Neural crest cell (in vitro differentiated cells): ENCODE measurements at regions not wholly inside any gene's neighbourhood (a gene's known extent, or its start where the extent isn't known, plus 50 kb on each side); places are given as distances from the start of the nearest gene placed in this dataset.

ENCODE experiments used
- DNase-seq: peaks from one replicate; pipeline ENCODE4 v3.0.0; 2021; ENCODE audit warnings: low read depth, mixed read lengths, low spot score
- H3K27ac Mint-ChIP-seq: one replicate; pipeline ENCODE4 v1.8.0; 2021; ENCODE audit warnings: mild to moderate bottlenecking, mixed read lengths; ENCODE audit not compliant: unreplicated experiment
- H3K27me3 Mint-ChIP-seq: 2 replicates; pipeline ENCODE4 v1.8.0; 2021; ENCODE audit warnings: low read depth, mild to moderate bottlenecking, mixed read lengths
- H3K36me3 Mint-ChIP-seq: 2 replicates; pipeline ENCODE4 v1.8.0; 2021; ENCODE audit warnings: low read depth, mild to moderate bottlenecking, mixed read lengths
- H3K4me1 Mint-ChIP-seq: 2 replicates; pipeline ENCODE4 v1.8.0; 2021; ENCODE audit warnings: mixed read lengths
- H3K4me3 Mint-ChIP-seq: one replicate; pipeline ENCODE4 v1.8.0; 2021; ENCODE audit warnings: mild to moderate bottlenecking, mixed read lengths
- H3K9me3 Mint-ChIP-seq: 2 replicates; pipeline ENCODE4 v1.8.0; 2021; ENCODE audit warnings: mixed read lengths
- CTCF ChIP-seq: fragments of 200-600 bp; sonication (generic); conservative IDR thresholded peaks from 2 replicates; pipeline ENCODE4 v1.5.0; 2021; ENCODE audit warnings: antibody characterized with exemption, mild to moderate bottlenecking

GRCh38 chr3:124140746-124141145 lies 148.8 kb upstream of the ROPN1 start:
- Mint-ChIP-seq H3K36me3 (no peaks in the 10 kb centered on the region), H3K27me3 (no peaks in the 10 kb centered on the region), H3K4me3 (no peak overlapping the region), H3K9me3 (no peaks in the 10 kb centered on the region), H3K27ac (no peak overlapping the region), H3K4me1 (peaks cover 17% of the 10 kb centered on the region)
- DNase-seq = no peak
- no peak for TF ChIP-seq CTCF

GRCh38 chr3:124142389-124142970 lies 150.6 kb upstream of the ROPN1 start:
- Mint-ChIP-seq H3K27me3 (no peaks in the 10 kb centered on the region), H3K9me3 (no peaks in the 10 kb centered on the region), H3K27ac (no peak overlapping the region), H3K4me1 (peaks cover 12% of the 10 kb centered on the region), H3K4me3 (no peak overlapping the region), H3K36me3 (no peaks in the 10 kb centered on the region)
- no peak for TF ChIP-seq CTCF
- DNase-seq = no peak

GRCh38 chr3:124143047-124143446 lies 151.1 kb upstream of the ROPN1 start:
- H3K27me3 Mint-ChIP-seq = no peaks in the 10 kb centered on the region
- TF ChIP-seq CTCF = no peak
- H3K4me1 Mint-ChIP-seq = peaks cover 7% of the 10 kb centered on the region
- H3K27ac Mint-ChIP-seq = no peak overlapping the region
- no peak overlapping the region for H3K4me3 Mint-ChIP-seq
- no peaks in the 10 kb centered on the region for H3K36me3 Mint-ChIP-seq
- no peak for DNase-seq
- no peaks in the 10 kb centered on the region for H3K9me3 Mint-ChIP-seq

GRCh38 chr3:124144035-124144814 lies 152.3 kb upstream of the ROPN1 start:
- no peak for DNase-seq
- no peak overlapping the region for H3K27ac Mint-ChIP-seq
- H3K4me1 Mint-ChIP-seq = no peaks in the 10 kb centered on the region
- no peaks in the 10 kb centered on the region for H3K9me3 Mint-ChIP-seq
- H3K4me3 Mint-ChIP-seq = no peak overlapping the region
- H3K27me3 Mint-ChIP-seq = no peaks in the 10 kb centered on the region
- no peaks in the 10 kb centered on the region for H3K36me3 Mint-ChIP-seq
- TF ChIP-seq CTCF = no peak

- no peaks in the 10 kb centered on the region for H3K36me3 Mint-ChIP-seq
- no peaks in the 10 kb centered on the region for H3K9me3 Mint-ChIP-seq
- no peak for TF ChIP-seq CTCF
- H3K4me3 Mint-ChIP-seq = no peak overlapping the region
- H3K4me1 Mint-ChIP-seq = no peaks in the 10 kb centered on the region
- H3K27ac Mint-ChIP-seq = no peak overlapping the region
- DNase-seq = no peak
- no peaks in the 10 kb centered on the region for H3K27me3 Mint-ChIP-seq
Measured at GRCh38 chr3:124147429-124147828, 155.5 kb upstream of the ROPN1 start.
